ENCODE measurements at regions not wholly inside any gene's neighbourhood (a gene's known extent, or its start where the extent isn't known, plus 50 kb on each side); places are given as distances from the start of the nearest gene placed in this dataset.

DNA sequence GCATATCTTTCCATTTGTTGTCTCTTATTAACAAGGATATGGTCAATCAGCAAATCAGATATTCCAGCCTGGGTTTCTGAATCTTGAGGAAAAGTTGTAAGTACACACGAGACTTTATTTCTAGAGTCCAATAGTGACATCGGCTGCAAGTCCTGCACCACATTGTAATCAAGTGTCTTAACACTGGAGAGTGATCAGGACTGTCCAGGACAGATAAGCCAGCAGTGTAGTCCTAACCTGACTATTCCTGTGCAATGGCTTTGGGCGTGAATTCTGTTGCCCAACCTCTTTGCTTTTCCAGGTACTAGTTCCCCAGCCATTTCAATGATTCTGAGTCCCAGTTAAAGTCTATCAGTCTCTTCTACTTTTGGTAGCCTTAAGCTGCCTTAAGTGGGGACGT is 395.0 kb downstream of the PCDH10 start:
- no peak for TF ChIP-seq CTCF (IDR thresholded peaks at IDR 0.05)
- TF ChIP-seq POLR2AphosphoS5 (IDR thresholded peaks at IDR 0.05) = no peak
- TF ChIP-seq POLR2A (IDR thresholded peaks at IDR 0.05) = no peak

All from sigmoid colon (tissue), 4 donors.